ENCODE measurements at regions not wholly inside any gene's neighbourhood (a gene's known extent, or its start where the extent isn't known, plus 50 kb on each side); places are given as distances from the start of the nearest gene placed in this dataset.

- DNase-seq, result no peak
Observed at GRCh38 chr9:19995619-19996018, 206.8 kb upstream of the SLC24A2 start.

DNA sequence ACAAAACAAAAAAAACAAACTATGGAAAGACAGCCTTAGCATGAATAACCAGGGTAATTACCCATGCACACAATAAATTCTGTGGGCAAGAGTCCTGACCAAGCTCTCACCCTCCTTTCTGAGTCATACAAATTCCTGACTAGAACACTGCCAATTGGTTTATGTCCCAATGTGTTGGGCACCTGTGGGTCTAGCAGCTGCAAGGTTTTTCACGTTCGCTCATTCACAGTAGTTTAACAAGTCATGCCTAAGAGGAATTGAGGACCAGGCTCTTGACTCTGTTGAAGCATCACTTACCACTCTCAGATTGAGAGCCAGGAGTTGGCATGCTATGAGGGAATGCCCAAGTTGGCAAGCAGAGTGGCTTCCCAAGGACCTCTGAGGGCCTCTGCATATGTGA is 205.5 kb upstream of the SLC24A2 start:
- no peak for DNase-seq

DNA sequence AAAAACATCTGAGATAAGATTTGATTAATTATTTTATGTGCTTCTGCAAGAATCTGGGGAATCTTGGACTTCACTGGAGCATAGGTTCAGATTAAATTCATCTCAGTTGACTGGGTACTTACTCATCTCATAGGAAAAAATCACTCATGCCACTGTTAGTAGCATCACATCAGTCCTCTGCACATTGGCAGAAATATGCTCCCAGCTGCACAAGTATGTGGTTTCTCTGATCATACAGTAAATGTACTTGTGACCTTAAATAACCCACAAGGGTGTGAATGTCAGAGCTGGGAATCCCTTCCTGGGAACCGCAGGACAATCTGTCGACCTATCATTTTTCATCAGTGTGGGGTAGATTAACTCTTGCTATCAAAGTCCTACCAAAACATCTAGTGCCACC is 203.7 kb upstream of the SLC24A2 start:
- DNase-seq, result no peak

DNA sequence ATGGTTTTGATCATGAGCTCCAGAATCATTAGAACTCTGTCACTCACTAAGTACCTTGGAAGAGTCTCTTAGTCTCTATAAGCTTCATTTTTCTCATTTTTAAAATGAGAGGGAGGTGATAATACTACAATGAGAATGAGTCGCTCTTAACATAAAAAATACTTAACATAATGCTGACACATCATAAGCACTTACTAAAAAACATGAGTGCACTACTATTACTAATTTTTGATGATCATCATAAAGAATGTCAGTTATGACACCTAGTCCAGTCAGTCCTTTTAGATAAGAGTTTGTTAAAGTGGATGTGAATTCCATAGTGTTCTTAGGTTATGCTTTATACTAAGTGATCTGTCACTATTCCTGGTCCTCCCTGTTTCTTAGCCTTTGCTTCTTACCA is 200.4 kb upstream of the SLC24A2 start:
- DNase-seq, result no peak

DNA sequence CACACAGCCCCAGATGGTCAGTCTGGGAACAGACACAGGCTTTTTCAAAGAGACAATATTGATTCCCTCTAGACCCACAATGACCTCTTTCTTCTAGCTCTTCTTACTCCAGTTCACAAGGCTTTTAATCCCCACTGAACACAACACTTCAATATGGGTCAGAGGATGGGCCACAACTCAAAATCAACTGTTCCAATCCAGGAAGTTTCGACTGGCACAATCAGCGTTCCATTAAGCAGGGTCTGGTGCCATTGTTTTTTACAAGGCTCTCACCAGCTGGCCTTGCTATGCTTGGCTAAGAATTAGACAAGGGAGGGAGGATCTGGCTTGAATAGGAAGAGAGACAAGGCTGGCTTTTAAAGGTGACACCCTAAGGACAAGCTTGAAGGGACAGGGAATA is 199.4 kb upstream of the SLC24A2 start:
- DNase-seq, result no peak

DNA sequence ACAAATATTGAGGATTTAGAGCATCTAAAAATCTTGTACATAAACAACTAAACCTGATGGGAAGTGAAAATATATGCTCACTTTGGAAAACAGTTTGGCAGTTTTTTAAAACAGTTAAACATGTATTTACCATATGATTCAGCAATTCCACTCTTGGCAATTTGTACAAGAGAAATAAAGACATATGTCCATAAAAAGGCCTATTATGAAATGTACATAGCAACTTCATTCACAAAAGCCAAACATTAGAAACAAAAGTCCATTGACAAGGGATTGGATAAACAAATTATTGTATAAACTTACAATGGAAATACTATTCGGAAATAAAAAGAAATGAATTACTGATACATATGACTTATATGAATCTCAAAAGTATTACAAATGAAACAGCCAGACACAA is 196.2 kb upstream of the SLC24A2 start:
- DNase-seq, result no peak

GRCh38 chr9:19976226-19976625 is 187.4 kb upstream of the SLC24A2 start:
- DNase-seq, result no peak

GRCh38 chr9:19975499-19975898 is 186.7 kb upstream of the SLC24A2 start:
- DNase-seq, result no peak

DNA sequence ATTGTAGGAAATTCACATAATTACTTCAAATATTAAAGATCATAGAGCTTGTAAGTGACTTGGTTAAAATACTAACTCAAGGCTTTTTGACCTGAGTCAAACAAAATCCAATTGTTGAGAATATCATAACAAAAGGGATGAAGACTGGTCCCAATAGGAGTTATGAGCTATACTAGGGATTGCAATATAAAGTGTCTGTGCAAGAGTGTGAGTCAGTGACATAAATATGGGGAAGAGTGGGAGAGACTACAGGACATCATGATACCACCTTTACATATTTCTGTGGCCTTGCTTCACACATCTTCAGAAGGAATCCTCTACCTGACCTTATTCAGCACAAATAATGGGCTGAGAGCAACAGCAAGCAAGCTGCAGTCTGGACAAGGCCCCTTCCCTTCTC is 180.9 kb upstream of the SLC24A2 start:
- DNase-seq, result no peak

- DNase-seq, result no peak
Observed at GRCh38 chr9:19967888-19968459, 179.1 kb upstream of the SLC24A2 start.

- no peak for DNase-seq
Observed at GRCh38 chr9:19967216-19967887, 178.5 kb upstream of the SLC24A2 start.

DNA sequence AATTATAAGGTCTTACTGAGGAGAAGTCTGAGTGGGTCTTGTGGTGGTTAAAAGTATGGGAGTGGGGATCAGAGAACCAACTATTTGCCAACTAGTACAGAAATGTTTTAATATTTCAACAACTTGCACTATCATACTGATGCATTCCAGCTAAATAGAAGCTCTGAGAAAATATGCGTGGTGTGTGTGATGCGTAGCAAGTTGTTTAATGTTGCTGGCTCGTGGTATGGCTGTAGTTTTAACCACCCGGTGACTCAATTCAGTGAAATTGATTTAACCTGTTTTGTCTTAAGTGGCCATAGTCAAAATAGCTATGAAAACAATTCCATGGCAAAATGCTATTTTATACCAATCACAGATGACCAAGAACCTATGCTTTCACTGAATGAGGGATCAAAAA is 176.5 kb upstream of the SLC24A2 start:
- no peak for DNase-seq

GRCh38 chr9:19947996-19948395 is 159.2 kb upstream of the SLC24A2 start:
- no peak for DNase-seq

- no peak for DNase-seq
Observed at GRCh38 chr9:19946441-19947109, 157.7 kb upstream of the SLC24A2 start.

GRCh38 chr9:19941874-19942273 is 153.0 kb upstream of the SLC24A2 start:
- DNase-seq, result no peak

GRCh38 chr9:19940811-19941535 is 152.1 kb upstream of the SLC24A2 start:
- no peak for DNase-seq

- DNase-seq, result no peak
Observed at GRCh38 chr9:19939734-19940278, 151.0 kb upstream of the SLC24A2 start.

- no peak for DNase-seq
Observed at GRCh38 chr9:19938990-19939733, 150.3 kb upstream of the SLC24A2 start.

- no peak for DNase-seq
Observed at GRCh38 chr9:19937121-19937520, 148.3 kb upstream of the SLC24A2 start.

DNA sequence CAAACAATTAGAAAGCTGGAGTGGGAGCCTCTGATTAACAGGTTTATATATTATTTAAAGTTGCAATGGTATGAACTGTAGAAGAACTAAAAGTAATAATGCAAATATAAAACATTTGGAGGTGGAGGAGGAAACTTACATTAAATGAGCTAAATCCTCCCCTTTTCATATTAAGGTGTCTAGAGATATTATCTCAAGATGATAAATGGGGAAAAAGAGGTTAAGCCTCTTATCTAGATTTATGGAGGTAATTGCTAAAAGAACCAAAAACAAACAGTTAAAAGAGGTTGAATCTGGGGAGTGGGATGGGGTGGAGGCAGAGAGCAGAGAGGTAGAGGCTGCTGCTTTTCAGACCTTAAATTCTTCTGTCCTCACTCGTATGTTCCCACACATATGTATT is 147.8 kb upstream of the SLC24A2 start:
- DNase-seq, result no peak

DNA sequence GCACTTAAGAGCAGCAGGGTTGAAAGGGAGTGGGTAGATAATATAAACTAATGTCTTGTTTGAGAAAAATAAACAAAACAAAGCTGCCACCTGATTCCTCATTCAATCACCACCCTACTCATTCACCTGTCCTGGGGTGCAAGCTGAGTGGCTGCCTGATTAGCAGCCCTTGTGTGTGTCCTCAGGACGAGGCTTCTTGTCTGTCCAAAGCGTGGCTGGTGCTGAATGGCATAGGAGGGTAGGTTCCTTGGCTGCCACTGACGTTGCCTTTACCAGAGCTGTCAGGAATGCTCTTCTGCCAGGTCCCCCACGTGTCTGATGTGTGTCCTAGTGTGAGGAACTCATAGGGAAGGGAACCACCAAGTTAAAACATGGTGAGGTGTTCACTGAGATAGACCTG is 146.6 kb upstream of the SLC24A2 start:
- DNase-seq, result no peak

DNA sequence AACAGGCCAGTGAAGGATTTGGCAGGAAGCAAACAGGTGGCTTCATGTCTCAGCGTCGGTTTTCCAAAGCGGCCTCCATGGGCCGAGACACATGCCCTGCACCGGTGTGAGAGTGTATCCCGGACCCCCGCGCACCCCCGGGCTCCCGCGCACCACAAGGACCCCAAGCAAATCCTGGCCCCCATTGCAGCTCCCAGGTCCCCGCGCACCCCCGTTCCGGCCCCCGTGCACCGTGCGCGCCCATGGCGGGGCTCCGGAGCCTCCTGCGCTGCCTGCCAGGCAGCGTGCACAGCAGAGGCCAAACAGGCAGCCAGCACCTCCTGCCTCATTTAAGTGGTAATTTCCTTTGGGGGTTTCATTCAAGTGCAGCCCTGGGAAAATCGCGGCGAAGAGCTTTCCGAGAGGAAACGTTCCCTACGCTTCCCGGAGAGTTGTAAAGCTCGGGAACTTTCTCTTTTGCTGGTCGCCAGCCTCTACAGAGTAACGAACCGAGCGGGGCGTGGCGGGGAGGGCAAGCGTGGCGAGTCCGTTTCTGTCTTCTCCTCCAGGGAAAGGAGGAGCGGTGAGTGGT is 145.5 kb upstream of the SLC24A2 start:
- no peak for DNase-seq

All from CD4-positive, alpha-beta T cell treated with Interferon gamma for 1 hour (primary cell).